Inflammatory macrophage treated with lipopolysaccharide for 1 hour (primary cell): ENCODE measurements at regions not wholly inside any gene's neighbourhood (a gene's known extent, or its start where the extent isn't known, plus 50 kb on each side); places are given as distances from the start of the nearest gene placed in this dataset.
"Not testable (repeated sequence)": the region's sequence is repeated elsewhere in the genome, so short reads cannot be mapped to it uniquely, and the experiment has no call there.

Source experiments
- DNase-seq, 2 donors: peaks; one replicate each; pipeline ENCODE4 v3.0.0-alpha.2; 2020 to 2022

DNA sequence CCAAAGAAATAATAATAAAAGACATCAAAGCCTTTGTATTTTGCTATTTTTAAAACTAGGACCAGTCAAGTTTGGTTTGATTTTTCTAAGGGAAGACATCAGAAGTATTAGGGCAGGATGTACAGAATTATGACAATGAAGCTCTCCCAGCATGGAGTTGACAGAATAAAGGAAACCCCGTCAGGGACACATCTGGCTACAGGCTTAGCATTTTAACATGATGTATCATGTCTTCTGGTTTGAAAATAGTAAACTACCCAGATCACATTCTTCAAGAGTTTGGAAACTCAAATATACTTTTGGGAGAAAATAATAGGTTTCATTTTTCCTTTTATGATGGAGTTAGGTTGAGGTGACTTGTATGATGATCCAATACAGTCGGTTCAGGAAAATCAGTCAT is 552.0 kb upstream of the CDH2 start:
- DNase-seq: no peak

DNA sequence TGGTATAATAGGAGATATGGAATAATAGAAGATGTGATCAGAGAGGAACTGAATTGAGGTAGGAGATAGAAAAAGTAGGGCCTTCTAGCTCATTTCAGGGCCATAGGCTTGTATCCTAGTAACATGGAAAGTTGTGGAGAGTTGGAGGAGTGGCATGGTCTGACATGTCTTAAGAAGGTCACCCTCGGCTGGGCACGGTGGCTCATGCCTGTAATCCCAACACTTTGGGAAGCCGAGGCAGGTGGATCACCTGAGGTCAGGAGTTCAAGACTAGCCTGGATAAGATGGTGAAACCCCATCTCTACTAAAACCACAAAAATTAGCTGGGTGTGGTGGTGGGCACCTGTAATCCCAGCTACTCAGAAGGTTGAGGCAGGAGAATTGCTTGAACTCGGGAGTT is 550.3 kb upstream of the CDH2 start:
- DNase-seq: not testable (repeated sequence)

DNA sequence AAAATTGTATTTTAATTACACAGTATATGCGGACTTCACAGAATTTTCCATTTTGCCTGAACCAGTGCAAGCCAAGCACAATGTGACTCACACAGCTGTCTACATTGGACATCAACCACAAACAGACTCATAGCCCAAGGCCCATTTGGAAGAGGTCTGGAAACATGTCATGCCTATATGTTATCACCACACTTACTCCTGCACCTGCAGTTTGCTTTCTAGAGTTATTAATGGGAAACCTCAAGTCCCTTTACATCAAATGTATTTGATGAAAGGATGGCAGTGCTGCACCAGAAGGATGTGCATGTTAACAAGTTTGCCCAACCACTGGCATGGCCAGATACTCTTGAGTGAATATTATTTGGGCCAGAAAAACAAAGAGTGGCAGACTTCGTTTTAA is 548.9 kb upstream of the CDH2 start:
- DNase-seq: no peak

DNA sequence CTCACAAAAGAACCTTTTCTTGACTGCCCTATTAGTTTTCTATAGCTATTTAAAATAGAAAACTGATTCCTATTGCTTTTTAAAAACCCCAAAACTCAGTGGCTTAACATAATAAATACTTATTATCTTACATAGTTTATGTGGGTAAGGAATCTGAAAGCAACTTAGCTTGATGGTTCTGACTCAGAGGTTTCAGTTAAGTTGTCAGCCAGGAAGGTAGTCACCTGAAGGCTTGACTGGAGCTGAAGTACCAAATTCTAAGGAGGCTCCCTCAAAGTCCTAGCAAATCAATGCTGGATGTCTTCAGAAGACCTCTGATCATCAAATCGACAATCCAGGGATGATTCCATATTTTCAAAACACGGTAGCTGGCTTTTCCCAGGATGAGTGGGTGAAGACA is 546.6 kb upstream of the CDH2 start:
- DNase-seq: no peak

DNA sequence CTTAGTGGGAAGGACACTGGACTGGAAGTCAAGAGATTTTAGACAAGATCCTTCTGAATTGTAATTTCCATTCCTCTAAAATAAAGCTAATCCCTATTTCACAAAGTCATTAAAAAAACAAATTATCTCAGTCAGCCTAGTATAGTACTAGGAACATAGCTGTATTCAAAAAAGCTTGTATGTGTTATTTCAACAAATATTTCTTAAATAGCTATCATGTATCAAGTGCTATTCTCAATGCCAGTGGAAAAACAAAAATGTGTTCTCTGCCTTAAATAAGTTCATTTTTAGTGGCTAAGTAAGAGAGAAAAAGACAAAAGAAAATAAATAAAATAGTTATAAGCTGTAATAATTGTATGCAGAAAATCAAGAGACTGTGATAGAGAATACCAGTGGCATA is 541.8 kb upstream of the CDH2 start:
- no peak for DNase-seq

DNA sequence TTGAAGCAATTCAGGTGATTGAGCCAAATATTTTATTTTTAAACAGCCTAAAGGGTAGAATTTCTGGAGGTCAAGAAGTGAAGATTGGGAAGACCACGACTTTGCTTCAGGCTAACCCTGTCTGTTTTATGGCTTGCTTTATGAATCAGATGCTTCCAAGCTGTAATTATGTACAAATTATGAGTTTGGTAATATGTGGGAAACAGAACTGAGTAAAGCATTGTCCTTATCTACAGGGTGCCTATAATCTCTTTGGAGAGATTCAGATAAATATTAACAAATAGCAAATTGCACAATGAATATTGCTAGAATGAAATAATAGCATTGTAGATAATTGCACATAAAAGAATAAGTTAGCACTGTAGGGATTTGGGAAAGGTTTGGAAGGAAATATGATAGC is 539.4 kb upstream of the CDH2 start:
- DNase-seq: no peak

DNA sequence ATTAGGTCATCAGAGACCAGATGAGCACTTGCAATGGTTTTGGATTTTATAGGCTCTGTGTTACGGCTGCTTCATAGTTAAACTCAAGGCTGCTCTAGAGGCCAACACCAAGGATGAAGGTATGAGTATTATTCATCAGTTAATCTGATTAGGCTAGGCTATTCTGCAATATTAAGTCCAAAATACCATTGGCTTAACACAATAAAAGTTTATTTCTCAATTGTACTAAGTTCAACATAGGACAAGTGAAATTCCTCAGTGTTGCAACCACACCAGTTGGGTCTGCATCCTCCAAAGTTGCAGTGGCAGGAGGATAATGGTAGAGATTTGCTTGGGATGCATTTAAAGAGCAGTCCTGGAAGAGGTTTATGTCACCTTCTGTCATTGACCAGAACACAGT is 538.3 kb upstream of the CDH2 start:
- no peak for DNase-seq

DNA sequence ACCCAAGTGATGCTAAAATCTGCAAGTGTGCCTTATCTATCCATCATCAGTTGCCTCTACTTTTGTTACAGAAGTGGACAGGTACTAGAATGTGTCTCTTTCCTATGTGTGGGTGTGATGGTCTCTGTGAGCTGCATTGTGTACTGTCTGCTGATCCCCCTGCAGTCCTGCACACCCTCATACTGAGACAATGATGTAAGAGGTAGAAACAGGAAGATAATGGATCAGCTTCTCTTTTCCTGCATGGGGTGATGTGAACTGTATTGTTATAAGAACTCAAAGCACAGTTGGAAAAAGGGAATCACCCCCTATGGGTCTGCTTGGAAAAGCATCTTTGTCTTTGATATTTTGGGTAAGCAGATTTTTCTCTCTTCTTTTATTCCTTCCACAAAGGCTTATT is 537.6 kb upstream of the CDH2 start:
- no peak for DNase-seq

DNA sequence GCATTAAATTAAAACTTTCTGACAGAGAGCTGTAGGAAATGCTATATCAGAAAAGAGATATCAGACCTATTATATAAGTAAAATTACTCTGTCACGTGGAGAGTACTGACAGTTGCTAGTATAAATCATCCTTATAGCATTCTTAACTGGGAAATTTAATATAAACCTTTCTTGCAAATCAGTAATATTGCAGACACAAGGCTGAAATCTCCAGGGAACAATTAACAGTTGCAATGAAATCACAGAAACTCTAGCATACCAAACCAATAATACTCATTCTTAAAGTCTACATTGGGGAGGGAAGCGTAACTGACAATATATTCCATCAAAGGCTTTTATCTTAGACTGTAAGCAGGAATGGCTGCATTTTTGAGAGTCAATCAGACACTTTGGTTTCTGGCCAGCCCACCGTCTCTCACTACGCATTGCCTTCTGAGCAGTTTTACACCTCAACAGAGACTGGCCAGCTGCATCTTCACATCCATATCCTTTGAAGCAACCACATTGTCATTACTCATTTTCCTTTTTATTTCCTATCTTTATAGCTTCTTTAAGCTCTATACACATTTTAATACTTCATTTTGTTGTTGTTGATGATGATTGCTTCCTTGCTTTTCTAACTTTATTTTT is 536.0 kb upstream of the CDH2 start:
- no peak for DNase-seq

DNA sequence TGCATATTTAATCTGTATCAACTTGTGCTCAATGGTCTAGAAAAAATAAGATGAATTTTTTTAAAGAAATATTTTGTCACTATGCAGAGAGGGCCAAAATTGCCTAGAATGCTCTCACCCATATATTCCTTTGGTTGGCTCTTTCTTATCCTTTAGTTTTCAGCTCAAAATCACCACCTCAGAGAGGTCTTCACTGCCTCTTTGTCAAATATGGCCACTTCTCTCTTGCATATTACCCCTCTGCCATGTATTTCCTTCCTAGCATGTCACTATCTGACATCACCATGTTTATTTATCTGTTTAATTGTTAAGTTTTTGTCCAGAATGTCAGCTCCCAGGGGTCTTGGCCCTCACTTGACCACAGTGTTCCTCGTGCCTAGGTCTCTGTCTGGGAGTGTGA is 535.2 kb upstream of the CDH2 start:
- no peak for DNase-seq

DNA sequence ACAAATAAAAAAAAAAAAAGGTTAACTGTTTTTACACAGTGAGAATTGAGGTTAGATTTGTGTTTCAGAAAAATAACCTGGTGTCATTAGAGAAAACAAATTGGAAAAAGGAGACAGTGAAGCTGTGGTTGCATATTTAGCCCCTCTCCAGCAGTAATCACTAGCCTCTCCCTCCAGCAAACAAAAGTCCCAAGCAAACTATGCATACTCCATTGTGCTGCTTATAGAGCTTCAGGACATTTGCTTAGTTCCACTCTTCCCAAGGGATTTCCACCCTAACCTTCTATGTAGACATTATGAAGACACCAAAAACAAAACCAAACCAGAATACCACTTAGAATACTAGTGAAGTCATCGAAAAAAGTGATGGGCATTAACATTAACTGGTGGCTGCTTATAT is 534.2 kb upstream of the CDH2 start:
- no peak for DNase-seq

DNA sequence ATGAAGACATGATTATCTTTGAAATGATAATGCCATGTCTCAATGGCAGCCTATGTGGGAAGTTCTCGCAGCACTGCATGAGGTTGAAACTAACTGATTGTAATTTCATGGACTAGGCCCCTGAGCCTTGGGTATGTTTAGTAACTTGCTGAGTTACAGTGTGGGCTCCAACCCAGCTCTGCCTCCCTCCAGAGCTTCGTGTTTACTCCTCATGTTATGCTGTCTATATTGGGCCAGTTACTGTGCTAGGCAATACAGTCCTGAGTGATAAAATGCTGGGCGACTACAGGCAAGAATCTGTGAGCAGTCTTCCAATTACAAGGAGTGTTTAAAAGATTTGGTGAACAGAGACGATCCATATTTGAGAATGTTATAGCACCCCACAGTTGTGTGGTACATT is 530.1 kb upstream of the CDH2 start:
- DNase-seq: no peak

DNA sequence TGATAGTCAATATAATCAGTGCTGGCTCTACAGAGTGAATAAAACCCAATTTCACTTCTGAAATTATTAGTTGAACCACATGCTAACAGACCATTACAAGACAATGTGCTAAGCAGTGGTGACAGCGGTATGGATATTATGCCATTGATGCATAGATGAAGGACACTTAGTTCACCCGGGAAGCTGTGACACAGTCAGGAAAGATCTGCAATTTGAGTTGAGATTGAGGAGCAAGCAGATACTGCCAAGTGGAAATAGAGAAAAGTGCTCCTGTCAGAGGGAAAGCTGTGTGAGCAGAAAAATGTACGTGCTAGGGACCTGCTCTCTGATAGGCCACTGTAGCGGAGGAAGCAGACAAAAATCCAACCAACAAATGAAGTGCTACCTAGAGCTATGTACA is 529.5 kb upstream of the CDH2 start:
- DNase-seq: no peak

DNA sequence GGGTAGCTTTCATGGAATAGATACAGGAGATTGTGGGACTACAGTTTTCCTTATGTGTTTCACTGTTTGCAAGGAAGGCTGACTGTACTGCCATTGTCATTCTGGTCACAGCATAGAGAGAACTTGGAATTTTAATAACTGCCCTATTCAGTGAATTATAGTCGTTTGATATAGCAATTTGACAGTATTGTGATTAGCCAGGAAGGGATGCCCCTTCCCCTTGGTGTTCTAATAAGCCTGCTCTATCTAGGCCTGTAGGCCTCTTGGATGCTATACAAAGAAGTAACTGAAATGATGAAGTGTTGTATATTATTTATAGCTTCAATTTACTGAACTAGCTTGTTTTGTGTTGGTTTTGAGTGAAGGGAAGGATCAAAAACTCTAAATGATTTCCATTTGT is 528.6 kb upstream of the CDH2 start:
- DNase-seq: no peak

DNA sequence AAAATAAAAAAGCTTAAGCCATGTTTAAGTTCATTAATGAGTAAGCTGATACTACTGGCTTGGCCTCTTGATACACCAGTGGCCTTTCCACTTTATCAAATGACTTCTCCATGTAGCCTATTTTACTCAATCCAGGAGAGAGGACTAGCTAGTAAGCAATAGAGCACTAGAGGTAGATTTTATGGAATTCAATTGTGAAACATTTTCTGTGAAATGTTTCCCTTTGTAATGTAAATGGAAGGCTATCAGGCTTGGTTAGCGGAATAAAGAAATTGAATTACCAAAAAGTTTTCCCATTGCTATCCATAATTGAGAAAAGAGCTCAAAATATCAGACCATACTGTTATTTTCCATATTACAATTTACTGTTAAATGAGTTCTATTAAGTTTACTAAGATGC is 515.4 kb upstream of the CDH2 start:
- no peak for DNase-seq

DNA sequence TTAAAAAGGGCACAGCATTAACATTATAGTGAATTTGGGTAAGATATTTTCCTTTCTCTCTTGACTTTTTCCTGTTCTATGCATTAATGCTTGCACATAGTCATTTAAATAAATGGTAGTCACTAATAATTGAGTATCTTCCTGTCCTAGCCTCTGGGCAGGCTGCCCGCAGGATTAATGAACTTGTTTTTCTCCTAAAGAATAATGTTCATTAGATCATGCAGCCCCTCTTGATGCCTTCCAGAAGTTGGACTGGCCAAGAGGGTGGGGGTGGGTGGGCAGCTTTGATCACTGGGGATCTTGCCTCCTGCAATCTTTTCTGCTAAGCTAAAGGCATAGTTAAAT is 514.5 kb upstream of the CDH2 start:
- DNase-seq: no peak

DNA sequence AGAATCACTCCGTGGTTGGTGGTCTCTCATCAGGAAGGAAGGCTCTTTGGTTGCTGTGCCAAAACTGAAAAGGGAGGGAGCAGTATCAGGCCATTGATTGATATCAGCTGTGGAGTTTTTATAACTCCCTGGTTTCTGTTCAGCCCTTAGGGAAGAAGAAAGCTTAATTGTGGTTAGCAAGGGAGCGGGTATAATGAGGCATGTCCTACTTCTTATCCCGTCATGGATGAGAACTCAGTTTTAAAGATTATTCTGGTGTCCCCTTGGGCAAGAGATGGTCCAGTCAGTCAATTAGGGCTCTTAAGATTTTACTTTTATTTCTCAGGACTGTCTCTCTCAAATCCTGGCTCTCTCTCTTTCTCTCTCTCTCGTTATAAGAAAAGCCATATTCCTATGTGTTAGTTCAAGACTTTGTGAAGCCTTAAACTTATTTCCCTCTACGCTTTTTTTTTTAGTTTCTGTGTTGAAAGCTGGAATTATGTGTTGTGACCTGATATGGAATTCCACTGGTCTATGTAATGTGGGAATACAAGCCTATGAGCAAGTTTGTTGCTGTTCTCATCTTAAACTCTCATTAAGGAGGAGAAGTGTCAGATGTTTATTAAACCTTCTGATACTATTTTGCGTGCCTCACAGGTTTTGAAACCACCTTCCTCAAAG is 514.0 kb upstream of the CDH2 start:
- DNase-seq: no peak

DNA sequence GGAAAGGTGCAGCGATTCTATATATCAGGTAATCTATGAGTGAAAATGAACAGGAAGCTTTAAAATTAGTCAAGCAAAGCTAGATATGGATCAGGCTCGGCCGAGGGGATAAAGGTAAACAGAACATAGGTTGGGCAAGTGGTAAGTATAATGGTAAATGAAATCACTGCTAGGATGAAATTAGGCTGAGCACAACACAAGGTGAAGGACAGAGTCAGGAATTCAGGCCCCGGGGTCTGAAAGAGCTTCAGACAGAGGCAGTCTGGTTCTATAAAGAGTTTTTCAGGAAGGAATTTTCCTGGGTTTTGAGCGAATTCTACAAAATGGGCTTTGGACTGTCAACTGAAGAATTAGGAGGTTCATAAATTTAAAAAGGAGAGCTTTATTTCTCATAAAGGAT is 513.2 kb upstream of the CDH2 start:
- DNase-seq: no peak

DNA sequence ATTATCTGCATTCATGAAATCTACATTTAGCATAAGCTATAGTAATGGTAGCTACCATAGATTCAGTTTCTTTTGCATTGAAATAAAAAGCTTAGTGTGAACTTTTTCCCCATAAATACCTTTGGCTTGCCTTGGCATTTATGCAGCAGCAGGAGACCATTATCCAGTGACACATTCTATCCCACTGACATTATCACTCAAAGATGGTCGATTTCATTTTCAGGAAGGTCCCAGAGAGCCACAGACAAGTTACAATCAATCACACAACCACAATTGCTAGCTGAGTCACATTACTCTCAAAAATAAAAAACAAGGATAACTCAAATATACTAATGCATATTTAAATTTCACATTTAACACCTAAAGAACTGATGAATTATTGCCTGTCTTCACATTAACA is 512.7 kb upstream of the CDH2 start:
- no peak for DNase-seq

DNA sequence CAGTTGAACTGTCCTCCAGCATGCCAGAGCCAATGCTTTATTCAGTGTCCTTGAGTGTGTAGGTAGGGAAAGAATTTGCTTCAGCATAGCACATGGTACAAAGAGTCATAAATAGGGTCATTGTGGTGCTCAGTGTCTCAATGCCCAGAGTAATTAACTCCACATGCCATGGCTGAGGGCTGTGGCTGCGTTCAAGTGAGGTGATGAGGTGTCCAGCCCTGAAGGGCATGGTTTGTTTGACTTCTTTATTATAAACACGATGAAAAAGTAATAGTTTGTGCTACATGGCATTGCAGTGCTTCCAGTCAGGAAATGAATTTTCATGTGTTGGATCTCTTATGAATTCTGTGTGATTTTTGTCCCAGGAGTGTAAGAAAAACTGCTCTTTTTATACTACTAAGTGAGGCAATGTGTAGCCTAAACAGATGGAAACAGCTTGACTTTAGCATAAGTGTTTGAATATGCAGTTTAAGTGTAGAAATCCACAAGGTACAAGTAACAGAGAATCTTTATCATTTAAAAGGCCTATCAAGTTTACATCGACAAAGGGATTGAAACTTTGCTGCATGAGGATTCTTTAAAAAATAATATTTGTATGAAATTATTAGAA is 507.9 kb upstream of the CDH2 start:
- no peak for DNase-seq

DNA sequence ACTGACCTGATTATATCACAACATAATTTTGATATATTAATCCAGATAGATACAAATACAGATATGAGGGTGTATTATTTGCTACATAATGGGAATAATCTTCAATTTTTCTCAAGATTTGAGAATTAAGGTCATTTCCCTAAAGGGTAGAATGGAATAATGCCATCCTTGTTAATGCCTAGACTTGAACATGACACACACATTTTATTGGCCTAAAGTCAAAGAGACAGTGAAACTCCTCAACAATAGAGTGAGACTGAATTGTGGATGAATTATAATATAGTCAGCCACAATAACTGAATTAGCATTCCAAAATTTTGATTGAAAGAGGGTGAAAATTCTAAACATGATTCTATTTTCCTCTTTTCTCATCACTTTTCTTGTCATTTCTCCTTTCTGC is 506.0 kb upstream of the CDH2 start:
- no peak for DNase-seq

DNA sequence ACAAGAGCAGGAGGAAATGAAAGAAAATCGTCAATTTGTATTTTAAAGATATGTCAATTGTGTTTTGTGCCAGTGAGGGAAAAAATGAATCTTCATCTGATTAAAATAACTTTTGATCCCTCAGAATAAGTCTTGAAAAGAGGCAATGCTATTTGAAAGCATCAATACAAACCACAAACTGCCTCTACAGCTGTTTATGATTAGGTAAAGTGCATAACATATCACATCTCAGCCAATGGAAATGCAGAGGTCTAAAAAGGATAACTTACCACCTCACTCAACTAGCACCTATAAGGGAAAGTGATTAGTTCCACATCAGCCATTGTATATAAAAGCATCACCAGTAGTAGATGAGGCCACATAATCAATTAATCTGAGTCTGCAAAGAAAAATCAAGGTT is 492.2 kb upstream of the CDH2 start:
- DNase-seq: no peak

DNA sequence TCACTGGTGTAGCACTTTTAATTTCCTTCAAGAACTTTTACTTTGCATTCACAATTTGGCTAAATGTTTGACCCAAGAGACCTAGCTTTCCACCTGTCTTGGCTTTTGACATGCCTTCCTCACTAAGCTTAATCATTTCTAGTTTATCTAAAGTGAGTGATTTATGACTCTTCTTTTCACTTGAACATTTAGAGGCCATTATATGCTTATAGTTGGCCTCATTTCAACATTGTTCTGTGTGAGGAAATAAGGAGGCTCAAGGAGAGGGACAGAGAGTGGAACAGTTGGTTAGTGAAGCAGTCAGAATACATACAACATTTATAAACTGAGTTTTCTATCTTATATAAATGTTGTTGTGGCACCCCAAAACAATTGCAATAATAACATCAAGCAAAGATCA is 489.3 kb upstream of the CDH2 start:
- no peak for DNase-seq

DNA sequence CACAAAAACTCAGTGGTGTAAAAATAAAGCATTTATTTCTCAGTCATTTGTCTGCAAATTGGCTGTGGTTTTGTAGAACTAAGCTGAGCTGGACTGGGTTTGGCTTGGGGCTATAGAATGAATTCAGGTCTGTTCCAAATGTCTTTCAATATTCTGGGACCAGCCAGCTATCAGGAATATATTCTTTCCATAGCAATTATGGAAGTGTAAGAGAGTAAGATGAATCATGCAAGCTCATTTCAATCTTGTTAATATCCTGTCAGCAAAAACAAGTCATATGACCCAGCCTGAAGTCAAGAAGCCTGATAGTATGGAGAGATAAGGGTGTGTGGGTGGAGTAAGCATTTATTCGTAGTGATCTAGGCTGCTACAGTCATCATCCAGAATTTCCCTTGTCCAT is 481.0 kb upstream of the CDH2 start:
- DNase-seq: no peak

DNA sequence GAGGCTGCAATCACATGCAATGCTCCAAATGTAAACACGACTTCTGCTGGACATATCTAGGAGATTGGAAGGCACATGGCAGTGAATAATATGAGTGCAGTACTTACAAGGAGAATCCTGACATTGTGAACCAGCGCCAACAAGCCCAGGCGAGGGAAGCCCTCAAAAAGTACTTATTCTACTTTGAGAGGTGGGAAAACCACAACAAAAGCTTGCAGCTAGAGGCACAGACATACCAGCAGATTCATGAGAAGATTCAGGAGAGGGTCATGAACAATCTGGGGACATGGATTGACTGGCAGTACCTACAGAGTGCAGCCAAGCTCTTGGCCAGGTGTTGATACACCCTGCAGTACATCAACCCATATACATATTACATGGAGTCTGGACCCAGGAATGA is 475.7 kb upstream of the CDH2 start:
- DNase-seq: no peak
